ENCODE measurements at regions not wholly inside any gene's neighbourhood (a gene's known extent, or its start where the extent isn't known, plus 50 kb on each side); places are given as distances from the start of the nearest gene placed in this dataset.

DNA sequence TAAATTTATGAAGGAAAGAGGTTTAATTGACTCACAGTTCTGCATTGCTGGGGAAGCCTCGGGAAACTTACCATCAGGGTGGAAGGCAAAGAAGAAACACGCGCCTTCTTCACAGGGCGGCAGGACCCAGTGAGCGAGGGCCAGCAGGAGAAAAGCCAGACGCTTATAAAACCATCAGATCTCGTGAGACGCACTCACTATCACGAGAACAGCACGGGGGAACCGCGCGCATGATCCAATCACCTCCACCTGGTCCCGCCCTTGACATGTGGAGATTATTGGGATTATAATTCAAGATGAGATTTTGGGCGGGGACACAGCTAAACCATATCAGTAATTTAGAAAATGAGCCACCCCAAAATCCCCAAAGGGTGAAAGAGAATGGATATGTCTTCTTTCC lies 187.1 kb downstream of the RAP2A start:
- DNase-seq: no peak
- intact Hi-C loops (cut with DNase I): no loop called here

DNA sequence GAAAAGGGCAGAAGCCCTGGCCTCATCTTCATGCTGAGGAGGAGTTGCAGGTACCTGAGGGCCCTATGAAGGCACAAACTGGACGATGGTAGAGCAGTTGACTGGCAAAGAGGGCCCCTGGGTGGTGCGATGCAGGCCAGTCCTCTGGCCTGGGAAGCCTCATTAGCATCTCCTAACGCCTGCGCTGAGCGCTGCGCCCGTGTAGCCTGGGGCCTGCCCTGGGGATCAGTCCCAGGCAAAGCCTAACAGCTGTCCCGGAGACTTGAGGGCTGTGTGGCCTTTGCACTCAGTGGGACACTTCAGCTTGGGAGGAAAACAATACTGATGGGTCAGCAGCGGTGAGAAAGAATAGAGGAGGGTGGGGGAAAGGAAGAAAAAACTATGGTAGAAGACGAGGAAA lies 187.7 kb downstream of the RAP2A start:
- intact Hi-C loops (cut with DNase I): no loop called here
- DNase-seq: no peak

DNA sequence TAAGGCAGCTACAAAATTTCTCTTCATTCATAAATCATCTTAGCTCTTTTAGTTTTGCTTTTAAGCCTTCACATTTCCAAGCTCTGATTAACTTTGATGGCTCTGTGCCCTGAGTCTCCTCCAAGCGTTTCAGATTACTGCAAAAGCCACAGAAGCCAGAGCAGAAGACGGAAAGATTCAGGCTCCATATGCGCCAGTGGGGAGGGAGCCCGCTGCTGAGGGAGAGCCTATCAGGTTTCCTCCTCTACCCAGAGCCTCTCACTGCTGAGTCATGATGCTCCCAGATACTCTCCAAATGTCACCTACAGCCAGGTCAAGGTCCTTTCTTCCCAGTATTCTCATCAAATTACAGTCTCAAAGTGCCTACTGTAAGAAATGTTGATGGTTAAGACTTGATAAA lies 193.6 kb downstream of the RAP2A start:
- intact Hi-C loops (cut with DNase I): no loop called here
- DNase-seq: peak in 3 of 42 donors; percentile 4 to 10 (median 9)

DNA sequence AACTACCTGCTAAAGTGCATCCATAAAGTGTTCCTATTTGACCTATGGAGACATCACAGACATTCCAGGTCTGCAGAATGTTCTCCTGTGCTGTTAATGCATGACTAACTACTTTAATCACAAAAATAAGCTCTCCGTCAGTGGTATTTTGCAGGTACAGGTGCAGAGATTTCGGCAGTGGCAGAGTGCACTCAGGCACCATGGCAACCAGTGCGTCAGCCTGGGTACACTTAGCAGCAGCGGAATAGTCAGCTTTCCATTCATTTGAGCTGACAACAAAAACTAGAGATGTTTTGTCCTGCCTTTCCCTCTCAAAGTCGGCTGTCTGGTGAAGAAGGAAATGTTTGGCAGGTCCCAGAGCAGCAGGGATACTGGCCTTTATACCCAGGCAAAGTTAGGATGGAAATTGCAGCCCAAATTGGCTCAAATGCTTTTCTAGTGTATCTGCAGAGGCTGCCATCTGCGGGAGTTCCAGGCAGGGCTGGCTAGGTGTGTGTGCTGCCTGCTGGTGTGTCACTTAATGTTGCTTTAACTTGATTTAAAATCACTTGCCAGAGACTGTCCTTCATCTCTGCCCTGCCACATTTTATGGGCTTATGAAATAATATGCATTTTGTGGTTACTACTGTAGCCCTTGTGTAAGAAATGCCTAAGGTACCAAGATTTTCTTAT lies 195.8 kb downstream of the RAP2A start:
- intact Hi-C loops (cut with DNase I): no loop called here
- DNase-seq: peak; percentile 41 to 91 (median 70)

DNA sequence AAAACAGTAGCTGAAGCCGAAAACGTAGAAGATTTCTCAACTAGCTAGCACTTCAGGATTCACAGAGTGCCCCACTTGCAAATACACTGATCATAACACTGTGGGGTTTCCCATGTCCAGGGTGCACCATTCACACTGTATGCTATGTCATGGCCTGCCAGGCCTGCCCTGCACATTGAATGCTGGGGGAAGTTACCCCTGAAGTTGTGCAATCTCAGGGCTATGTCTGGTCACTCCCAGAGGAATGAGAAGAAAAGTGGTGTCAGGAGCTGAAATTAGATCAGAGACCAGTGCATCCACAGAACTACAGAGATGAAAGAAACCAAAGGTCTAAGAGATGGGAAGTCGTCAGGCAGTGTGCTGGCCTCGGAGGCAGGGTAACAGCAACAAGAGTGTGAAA lies 196.8 kb downstream of the RAP2A start:
- no peak for DNase-seq
- intact Hi-C loops (cut with DNase I): no loop called here

DNA sequence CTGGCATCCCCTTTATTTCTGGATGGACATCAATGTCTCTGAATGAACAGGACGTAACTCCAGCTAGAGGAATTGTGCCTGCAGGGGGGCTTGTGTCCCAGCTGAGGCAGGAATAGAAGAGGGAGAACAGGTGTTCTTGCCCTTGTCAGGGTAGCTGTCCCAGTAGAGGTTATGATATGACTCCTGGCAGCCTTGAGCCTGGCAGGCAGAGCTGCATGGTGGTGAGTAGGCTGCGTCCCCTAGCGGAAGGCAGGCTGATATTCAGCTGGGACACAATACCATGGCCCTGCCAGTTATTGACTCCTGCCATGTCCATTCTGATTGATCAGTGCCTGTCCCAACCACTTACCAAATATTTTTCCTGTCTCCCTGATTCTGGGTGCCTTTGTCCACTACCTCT lies 197.2 kb downstream of the RAP2A start:
- DNase-seq: no peak
- intact Hi-C loops (cut with DNase I): no loop called here

DNA sequence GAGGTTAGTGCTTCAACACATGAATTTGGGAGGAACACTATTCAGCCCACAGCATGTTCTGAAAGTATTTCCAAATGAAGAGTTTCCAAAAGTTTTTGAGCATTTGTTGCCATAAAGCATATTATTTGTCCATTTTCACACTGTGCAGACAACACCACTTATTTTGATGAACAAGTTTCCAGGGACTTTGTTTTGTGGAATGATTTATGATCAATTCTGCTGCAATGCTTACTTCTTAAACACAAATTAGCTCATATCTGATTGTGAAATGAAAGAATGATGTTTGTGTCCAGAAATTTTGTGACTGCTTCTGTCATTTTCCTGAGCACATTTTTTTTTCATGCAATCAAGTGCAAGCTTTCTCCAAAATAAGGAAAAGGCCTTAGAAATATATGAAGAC lies 205.3 kb downstream of the RAP2A start:
- intact Hi-C loops (cut with DNase I): no loop called here
- no peak for DNase-seq

DNA sequence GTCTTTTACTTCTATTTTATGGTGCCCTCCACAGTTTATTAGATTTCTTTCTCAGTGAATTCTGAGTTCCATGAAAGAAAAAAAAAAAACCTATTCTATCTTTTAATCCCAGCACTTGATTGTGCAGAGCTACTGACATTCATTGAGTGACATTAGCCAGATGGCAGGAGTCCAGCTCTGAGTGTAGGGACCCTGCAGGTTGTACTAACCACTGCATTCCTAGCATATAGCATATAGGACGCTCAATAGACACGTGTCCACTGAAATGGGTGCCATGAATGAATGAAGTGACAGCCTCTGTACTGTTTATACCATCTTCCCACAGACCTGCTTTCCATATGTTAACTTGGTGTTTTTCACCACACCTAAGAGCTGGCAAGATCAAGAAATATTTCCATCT lies 206.3 kb downstream of the RAP2A start:
- intact Hi-C loops (cut with DNase I): no loop called here
- no peak for DNase-seq

DNA sequence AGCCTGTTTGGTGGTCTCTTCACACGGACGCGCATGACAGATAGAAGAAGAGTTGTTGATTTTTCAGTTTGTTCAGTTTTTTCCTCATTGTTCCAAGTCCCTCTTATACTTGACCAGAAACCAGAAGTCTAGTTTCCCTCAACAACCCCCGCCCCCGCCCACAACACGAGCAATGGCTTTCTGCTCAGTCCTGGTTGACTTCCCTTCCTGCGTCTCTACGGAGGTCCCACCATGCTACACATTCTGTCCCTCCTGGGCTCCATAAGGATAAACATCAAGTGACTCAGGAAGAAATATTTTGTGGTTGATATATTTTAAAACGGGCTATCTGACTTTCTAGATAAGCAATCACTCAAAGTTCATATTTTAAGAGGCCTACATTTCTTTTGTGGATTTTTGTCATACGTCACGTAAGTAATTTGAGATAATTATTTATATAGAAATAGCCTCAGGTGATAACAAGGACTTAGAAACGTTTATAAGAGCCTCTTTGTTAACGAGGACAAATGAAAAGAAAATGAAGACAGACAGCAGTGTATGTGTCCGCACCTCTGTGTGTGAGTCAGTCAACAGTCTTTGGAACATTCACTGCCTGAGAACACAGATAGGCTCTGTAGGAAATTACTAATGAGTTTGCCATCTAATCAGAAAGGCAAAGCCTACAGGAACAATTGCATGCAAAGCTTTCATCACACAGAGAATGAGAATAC lies 214.4 kb downstream of the RAP2A start:
- intact Hi-C loops (cut with DNase I): no loop called here
- DNase-seq: no peak

DNA sequence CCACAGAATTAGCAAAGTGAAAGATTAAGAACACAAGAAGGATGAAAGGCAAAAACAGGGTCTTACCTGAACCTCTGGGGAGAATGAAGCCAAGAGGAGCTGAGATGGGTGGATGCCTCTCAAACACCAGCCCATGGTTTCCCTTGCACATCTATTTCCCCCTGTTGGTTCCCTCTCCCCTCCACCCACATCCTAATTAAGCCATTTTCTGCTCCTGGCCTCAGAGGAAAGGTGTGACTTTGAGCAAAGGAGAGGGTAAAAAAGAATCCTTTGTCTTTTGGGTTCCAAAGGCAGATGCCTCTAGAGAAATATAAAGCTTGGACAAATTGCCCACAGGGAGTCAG lies 214.9 kb downstream of the RAP2A start:
- DNase-seq: no peak
- intact Hi-C loops (cut with DNase I): no loop called here

DNA sequence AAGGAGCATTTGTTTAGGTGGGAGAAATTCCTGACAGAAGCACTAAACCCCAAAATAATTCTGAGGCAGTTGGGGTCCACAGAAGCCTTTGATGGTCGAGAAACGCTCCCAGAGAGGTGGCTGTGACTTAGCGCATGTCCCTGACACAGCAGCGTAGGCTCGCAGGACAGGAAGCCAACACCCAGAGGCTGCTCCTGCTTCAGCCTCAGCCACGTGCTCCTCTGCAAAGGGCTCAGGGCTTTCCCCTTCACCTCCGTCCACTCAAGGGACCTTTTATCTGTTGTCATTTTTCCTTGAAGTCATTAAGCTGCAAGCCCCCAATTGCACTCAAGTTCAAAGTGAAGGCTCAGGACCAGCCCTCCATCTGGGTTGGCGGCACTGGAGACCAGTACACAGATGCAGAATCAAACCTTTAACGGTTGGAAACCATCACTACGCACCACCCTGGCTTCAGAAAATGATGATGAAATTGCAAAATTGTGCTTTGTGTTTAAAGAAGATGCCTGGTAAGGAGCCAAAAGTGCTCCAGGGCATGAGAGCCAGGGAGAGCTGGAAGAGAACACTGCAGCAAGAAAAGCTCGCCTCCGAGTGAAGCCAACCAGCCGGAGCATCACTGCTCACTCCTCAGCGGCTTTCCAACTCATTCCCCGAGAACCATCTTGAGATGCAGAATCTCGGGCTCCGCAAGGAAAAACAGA lies 219.6 kb downstream of the RAP2A start:
- DNase-seq: no peak
- intact Hi-C loops (cut with DNase I): no loop called here

DNA sequence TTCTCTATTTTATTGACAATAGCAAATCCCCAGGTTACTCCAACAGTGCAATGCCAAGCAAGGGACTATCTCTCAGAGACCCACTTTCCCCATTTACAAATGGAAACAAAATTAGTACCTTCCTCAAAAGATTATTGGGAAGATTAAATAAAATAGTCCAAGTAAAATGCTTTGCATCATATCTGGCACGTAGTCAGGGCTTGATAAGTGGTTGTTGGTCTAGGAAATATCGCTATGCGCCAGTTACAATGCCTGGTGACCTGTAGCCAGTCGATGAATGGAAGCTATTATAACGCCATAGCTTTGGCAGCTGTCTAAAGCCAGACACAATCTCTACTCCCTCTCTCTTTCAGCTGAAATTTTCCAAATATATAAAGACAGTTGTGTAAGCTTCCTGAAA lies 220.3 kb downstream of the RAP2A start:
- DNase-seq: no peak
- intact Hi-C loops (cut with DNase I): no loop called here

DNA sequence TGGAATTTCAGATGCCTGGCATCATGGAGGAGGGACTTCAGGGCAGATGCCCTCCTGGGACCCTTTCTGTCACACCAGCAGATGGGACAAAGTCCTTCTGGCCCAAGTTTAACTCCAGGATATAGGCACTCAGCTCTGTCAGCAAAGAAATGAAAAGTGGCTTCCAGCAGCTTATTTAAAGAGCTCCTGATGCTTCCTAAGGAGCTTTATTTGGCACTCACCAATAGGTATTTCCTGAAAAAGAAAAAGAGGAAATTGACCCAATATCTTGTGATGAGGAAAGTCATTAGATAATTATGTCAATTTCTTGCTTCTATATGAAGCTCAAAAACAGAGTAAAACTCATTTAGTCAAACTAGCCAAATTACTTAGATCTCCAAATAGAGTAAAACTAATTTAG lies 224.6 kb downstream of the RAP2A start:
- DNase-seq: no peak
- intact Hi-C loops (cut with DNase I): no loop called here

DNA sequence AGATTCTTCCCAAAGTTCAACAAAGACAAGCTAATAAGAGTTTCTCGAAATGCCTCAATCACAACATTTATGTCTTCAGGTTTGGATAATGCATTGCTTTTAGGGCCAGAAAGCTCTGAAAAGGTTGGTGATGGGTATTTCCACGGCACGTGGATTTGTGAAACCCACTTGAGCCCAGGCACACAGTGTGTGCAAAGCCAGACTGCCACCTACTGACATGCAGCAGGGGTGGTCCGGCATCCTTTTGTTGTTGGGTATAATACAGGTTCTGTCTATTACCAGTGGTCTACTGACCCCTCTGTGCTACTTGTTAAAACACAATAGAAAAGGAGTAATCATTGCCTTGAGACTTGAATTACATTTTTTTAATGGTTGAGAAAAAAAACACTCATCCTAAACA lies 225.6 kb downstream of the RAP2A start:
- intact Hi-C loops (cut with DNase I): no loop called here

DNA sequence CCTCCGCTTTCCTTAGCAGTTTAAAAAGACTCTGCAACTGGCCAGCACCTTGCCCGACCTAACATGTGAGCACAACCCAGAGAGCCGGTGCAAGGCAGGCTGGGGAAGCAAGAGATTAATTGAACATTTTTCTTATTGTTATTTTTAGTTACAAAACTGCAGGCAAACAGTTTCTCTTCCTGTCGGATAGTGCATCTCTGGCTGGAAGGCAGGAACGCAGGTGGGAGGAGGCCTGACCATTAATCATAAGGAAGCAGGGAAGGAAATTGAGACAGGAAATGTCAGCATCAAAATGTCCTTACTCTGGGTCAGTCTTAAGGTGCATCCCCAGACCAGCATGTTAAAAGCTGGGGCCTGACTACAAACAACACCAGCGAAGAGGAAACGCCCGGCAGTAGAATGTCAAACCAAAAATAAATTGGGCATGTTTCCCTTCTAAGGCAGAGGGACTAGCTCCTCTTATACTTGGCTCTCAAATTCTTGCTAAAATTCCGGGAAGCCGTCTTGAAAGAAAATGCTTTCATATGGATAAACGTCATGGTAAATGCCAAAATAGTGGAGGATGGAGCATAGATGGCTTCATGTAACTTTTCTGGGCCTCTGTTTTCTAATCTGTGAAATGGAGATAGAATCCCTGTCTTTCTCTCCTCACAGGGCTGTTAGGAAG lies 226.8 kb downstream of the RAP2A start:
- DNase-seq: no peak
- intact Hi-C loops (cut with DNase I): no loop called here

More for the DNA sequence above, 225.6 kb downstream of the RAP2A start:
- DNase-seq: peak in 40 of 42 donors; percentile 16 to 78 (median 44)

DNA sequence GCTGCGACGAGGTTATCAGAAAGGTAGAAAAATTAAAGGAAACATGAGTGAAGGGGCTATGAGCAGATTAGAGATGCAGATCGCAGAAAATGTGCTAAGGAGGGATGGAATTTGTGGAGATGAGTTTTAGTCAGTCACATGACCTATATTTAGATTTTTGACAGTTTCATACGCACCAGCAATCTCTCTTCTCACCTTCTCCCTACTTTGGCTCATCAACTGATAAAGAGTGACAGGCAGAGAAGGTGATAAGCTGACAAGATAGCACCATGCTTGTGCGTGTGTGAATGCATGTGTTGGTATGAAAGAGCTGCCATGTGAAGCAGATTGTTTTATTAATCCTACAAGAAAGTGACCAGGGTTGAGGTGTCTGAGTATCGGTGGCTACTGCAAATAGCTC lies 252.6 kb downstream of the RAP2A start:
- intact Hi-C loops (cut with DNase I): no loop called here
- DNase-seq: no peak

DNA sequence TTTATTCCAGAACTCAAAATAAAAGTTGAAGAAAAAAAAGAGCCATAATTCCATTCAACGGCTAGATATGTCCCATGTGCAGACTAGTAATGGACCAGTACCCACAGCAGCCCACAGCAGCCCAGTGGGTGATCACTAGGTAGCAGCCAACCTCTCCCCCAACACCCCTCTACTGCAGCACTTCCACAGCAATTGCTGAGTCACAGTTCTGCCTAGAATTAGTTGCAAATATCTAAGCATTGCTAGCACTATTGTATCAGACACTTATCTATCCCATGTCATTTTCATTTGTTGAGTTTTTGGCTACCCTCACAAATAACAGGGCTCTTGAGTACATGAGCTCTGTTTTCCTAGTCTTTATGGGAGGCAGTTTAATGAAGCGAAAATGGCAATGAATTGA lies 258.7 kb downstream of the RAP2A start:
- DNase-seq: no peak
- intact Hi-C loops (cut with DNase I): no loop called here

DNA sequence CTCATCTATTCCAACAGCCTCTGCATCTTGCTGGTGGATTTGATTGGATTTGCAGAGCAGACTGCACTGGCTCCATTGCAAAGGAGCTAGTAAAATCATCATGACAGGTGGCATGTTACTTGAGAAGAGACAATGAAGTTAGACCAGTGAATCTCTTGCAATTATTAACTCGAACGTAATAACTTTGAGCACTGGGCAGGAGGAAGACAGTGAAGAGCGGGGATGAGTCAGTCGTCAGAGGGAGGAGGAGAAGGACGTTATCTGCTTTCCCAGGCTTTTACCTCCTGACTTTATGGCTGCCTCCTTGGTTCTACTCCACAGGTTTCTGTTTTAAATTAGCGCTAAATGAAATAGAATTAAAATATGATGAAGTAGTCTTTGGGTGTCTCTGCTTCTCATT lies 257.8 kb upstream of the IPO5 start:
- intact Hi-C loops (cut with DNase I): no loop called here

DNA sequence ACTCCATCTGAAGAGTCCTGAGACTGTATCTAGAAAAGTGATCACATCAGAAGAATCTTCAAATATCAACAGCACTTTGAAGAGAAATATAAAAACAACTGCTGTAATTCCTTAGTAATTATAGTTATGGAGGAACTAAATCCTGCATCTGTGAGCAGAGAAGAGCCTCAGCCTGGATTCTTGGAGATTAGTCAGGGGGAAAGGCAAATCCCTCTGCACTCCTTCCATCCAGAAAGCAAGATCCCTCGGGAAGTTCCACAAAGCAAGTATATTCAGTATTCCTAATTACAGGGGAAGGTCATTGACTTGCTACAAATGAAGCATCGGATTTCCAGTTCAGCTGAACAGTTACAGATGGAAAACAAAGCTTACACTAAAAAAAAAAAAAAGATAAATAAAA lies 256.6 kb upstream of the IPO5 start:
- intact Hi-C loops (cut with DNase I): no loop called here
- DNase-seq: no peak

More for the DNA sequence above, 257.8 kb upstream of the IPO5 start:
- DNase-seq: no peak

DNA sequence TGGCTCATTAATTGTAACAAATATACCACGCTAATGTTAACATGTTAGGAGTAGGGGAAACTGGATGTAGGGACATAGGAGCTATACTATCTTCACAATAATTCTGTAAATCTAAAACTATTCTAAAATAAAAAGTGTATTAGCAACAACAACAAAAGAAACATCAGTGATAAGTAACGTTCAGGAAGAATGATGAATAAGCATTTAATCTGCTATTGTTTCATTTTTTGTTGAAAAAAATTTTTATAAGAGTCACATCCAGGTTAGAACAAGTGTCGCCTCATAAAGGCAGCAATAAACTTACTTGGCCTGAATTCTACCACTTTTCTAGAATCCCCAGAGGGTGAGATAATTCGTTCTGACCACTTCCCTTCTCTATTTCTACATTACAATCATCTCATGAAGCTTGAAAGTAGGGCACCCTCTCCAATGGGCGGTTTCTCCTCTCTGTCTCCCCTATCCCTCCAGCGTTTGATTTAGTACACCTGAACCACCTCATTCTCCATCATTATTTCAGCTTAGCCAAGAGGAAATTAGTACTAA lies 253.1 kb upstream of the IPO5 start:
- intact Hi-C loops (cut with DNase I): no loop called here
- DNase-seq: no peak
